Ascending aorta (tissue), 2 donors: ENCODE measurements at regions not wholly inside any gene's neighbourhood (a gene's known extent, or its start where the extent isn't known, plus 50 kb on each side); places are given as distances from the start of the nearest gene placed in this dataset.
"Not testable (repeated sequence)": the region's sequence is repeated elsewhere in the genome, so short reads cannot be mapped to it uniquely, and the experiment has no call there.

Experiments used
- DNase-seq, 2 donors: peaks; one replicate each; pipeline ENCODE4 v3.0.0-alpha.2; 2019; ENCODE audit warnings: low spot score in 2 of 2
- H3K27ac ChIP-seq, 2 donors: fragments of 200-600 bp; sonication (generic); one replicate each; pipeline ENCODE4 v1.5.1; 2016 to 2017; ENCODE audit warnings: mild to moderate bottlenecking in 1 of 2
- H3K27me3 ChIP-seq: fragments of 200-600 bp; sonication (generic); one replicate; pipeline ENCODE4 v1.5.1; 2017
- H3K36me3 ChIP-seq, 2 donors: fragments of 200-600 bp; sonication (generic); one replicate each; pipeline ENCODE4 v1.5.1; 2016
- H3K4me1 ChIP-seq, 2 donors: fragments of 200-600 bp; sonication (generic); one replicate each; pipeline ENCODE4 v1.5.1; 2016 to 2017; ENCODE audit warnings: mild to moderate bottlenecking in 1 of 2
- H3K4me3 ChIP-seq, 2 donors: fragments of 200-600 bp; sonication (generic); one replicate each; pipeline ENCODE4 v1.5.1; 2016 to 2017; ENCODE audit warnings: mild to moderate bottlenecking in 1 of 2
- H3K9me3 ChIP-seq, 2 donors: fragments of 200-600 bp; sonication (generic); one replicate each; pipeline ENCODE4 v1.5.1; 2016
- intact Hi-C: fragments of 100-400 bp; cut with DNase I; formaldehyde crosslinking; loops from one replicate; pipeline ENCODE4 v1.15.1; 2023
- TF ChIP-seq, protein P1 (sequence below), 3 experiments: fragments of 200-600 bp in 2 of 3; fragments of 450-650 bp in 1 of 3; sonication (generic) in 2 of 3; IDR thresholded peaks; one replicate each; pipeline ENCODE4 v1.5.1; 2016 to 2019; ENCODE audit warnings: antibody characterized with exemption in 3 of 3, mild to moderate bottlenecking in 1 of 3, moderate library complexity in 1 of 3

DNA sequence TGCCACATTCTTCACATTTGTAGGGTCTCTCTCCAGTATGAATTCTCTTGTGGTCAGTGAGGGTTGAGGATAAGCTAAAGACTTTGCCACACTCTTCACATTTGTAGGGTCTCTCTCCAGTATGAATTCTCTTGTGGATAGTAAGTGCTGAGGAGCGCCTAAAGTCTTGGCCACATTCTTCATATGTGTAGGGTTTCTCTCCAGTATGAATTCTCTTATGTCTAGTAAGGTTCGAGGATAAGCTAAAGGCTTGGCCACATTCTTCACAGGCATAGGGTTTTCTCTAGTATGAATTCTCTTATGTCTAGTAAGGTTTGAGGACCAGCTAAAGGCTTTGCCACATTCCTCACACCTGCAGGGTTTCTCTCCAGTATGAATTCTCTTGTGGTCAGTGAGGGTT, 706.9 kb upstream of the ZNF722 start:
- DNase-seq, H3K9me3 ChIP-seq, H3K27me3 ChIP-seq, H3K4me3 ChIP-seq, intact Hi-C loops, H3K4me1 ChIP-seq, H3K36me3 ChIP-seq, H3K27ac ChIP-seq: not testable (repeated sequence)

DNA sequence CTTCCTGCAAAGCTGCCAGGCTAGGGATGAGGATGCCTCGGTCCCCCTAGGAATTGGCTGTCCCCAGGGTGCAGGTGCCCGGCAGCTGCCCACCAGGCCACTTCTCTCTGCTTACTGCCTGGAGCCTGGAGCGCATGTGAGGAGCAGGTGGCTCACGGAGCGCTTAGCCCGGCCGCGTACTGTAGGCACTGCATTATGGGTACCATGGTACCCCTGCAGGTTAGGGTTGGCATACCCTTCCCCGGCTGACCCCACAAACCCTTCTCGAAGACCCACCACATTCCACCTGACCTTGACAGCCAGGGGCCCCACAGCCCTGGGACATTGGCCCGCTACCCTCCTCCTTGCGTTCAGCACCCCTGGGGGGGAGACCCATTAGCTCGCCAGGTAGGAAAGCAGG, 681.1 kb upstream of the ZNF722 start:
- H3K4me3 ChIP-seq, H3K9me3 ChIP-seq, H3K27ac ChIP-seq, H3K36me3 ChIP-seq, H3K4me1 ChIP-seq, DNase-seq, H3K27me3 ChIP-seq, intact Hi-C loops: not testable (repeated sequence)

DNA sequence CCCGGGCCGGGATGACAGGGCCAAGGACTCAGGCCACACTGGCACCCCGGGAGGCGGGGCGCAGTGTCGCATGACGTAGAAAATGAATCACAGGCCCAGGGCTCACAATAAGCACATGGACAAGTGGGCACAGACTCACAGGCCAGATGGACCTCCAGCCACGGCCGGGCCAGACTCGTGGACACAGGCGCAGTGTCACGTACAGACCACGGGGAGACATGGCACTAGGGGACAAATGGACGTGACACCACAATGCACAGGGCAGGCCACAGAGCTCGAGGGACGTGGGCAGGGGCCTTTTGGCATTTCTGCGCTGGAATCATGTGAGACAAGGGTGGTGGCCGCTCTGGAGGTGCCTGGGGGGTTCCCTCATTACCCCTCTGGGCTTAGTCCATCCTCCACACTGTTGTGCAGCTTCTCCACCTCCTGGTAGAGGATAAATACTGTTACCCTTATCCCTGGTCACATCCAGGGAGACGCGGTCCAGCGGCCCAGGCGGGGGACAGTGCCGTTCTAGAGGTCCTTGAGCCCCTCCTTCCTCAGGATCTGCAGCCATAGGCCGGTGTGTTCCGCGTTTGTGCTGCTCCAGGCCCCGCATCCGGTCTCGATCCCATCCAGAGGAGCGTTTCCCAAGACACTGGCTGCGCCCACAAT, 649.8 kb upstream of the ZNF722 start:
- intact Hi-C loops, H3K4me3 ChIP-seq, H3K36me3 ChIP-seq, H3K4me1 ChIP-seq, H3K27me3 ChIP-seq, H3K27ac ChIP-seq, H3K9me3 ChIP-seq: not testable (repeated sequence)
- peak in 1 of 2 donors; percentile 4 for DNase-seq

DNA sequence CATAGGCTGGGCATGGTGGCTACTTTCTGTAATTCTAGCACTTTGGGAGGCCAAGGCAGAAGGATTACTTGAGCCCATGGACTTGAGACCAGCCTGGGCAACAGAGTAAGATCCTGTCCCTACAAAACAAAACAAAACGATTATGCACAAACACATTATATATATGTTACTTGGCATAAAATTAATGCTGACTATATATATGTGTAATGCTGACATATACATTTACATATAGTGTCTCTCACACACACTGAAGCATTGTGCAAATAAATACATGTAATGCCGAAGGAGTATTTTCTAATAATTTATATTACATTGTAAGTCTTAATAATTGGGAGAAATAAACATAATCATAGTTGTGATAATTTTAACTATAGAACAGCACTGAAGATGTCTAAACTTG, 621.8 kb upstream of the ZNF722 start:
- H3K4me3 ChIP-seq, result no peak overlapping the region
- H3K4me1 ChIP-seq, result no peaks in the 10 kb centered on the region
- H3K36me3 ChIP-seq, result no peaks in the 10 kb centered on the region
- no peaks in the 10 kb centered on the region for H3K9me3 ChIP-seq
- intact Hi-C loops, result no loop called here
- TF ChIP-seq, protein P1, sequence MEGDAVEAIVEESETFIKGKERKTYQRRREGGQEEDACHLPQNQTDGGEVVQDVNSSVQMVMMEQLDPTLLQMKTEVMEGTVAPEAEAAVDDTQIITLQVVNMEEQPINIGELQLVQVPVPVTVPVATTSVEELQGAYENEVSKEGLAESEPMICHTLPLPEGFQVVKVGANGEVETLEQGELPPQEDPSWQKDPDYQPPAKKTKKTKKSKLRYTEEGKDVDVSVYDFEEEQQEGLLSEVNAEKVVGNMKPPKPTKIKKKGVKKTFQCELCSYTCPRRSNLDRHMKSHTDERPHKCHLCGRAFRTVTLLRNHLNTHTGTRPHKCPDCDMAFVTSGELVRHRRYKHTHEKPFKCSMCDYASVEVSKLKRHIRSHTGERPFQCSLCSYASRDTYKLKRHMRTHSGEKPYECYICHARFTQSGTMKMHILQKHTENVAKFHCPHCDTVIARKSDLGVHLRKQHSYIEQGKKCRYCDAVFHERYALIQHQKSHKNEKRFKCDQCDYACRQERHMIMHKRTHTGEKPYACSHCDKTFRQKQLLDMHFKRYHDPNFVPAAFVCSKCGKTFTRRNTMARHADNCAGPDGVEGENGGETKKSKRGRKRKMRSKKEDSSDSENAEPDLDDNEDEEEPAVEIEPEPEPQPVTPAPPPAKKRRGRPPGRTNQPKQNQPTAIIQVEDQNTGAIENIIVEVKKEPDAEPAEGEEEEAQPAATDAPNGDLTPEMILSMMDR (IDR thresholded peaks at IDR 0.05), result no peak
- H3K27ac ChIP-seq, result no peak overlapping the region
- no peak for DNase-seq
- H3K27me3 ChIP-seq, result no peaks in the 10 kb centered on the region

DNA sequence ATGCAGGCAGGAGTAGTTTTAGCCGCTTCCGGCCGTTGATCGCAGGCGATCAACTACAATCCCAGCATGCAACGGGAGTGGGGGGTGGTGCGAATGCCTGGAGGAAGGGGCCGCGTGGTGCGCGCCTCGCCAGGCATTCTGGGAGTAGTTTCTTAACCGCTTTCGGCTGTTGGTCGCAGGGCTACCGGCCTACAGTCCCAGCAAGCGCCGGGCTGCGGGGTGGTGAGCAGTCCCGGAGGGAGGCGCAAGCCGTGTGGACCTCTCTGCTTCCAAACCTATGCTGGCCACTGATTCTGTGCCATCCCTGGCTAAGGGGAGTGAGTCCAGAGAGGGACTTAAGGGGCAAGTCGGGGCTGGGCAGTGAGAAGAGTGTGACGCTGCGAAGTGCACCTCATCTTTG, 604.5 kb upstream of the ZNF722 start:
- H3K27me3 ChIP-seq, H3K4me3 ChIP-seq, H3K4me1 ChIP-seq, DNase-seq, intact Hi-C loops, H3K9me3 ChIP-seq, H3K27ac ChIP-seq, H3K36me3 ChIP-seq: not testable (repeated sequence)

DNA sequence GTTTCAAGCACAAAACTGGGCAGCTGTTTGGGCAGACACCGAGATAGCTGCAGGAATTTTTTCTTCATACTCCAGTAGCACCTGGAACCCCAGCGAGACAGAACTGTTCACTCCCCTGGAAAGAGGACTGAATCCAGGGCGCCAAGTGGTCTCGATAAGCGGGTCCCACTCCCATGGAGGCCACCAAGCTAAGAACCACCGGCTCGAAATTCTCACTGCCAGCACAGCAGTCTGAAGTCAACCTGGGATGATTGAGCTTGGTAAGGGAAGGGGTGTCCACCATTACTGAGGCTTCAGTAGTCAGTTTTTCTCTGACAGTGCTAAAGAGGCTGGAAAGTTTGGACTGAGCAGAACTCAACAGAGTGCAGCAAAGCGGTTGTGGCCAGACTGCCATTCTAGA, 590.8 kb upstream of the ZNF722 start:
- H3K4me3 ChIP-seq, H3K27me3 ChIP-seq, H3K4me1 ChIP-seq, H3K9me3 ChIP-seq, intact Hi-C loops, H3K36me3 ChIP-seq, H3K27ac ChIP-seq: not testable (repeated sequence)
- DNase-seq, result peak in 1 of 2 donors; percentile 4
